HCT116 (cell line): ENCODE measurements at regions not wholly inside any gene's neighbourhood (a gene's known extent, or its start where the extent isn't known, plus 50 kb on each side); places are given as distances from the start of the nearest gene placed in this dataset.

Experiments
- ATAC-seq: fragments of 200-7000 bp; cut with Tn5 transposase; 2 replicates; pipeline ENCODE4 v1.9.1; 2020; ENCODE audit warnings: mild to moderate bottlenecking, moderate library complexity
- BruUV-seq: library from RNA; stranded (reverse); fragments of 400-500 nt; replicated peaks from 2 replicates; lab custom pipeline; 2021; lab: Mats Ljungman, UMichigan
- CTCF ChIA-PET: fragments of 300-600 bp; sonication (Branson Sonifier 250); formaldehyde crosslinking; loops from one replicate; lab custom pipeline; 2021; ENCODE audit warnings: antibody characterized with exemption; lab: Charles Lee
- POLR2A ChIA-PET: fragments of 300-600, 350-600 bp; sonication (Branson Sonifier 250); formaldehyde crosslinking; loops from one replicate; lab custom pipeline; 2021; ENCODE audit warnings: antibody characterized with exemption; lab: Charles Lee
- RAD21 ChIA-PET, 2 experiments: fragments of 300-600 bp; sonication (Branson Sonifier 250); formaldehyde crosslinking; loops; one replicate each; lab custom pipeline; 2023; ENCODE audit warnings: low total read pairs in 2 of 2; ENCODE audit not compliant: uncharacterized antibody in 2 of 2, unreplicated experiment in 2 of 2, low non-redundant PET in 1 of 2; lab: Charles Lee
- DNase-seq: peaks from one replicate; pipeline ENCODE4 v3.0.0-alpha.2; 2010; ENCODE audit warnings: low read depth, low spot score
- H2AFZ ChIP-seq: fragments of 200-600 bp; shearing (Covaris generic), sonication (generic); 2 replicates; pipeline ENCODE4 v1.6.1; 2017; ENCODE audit warnings: low read depth, mixed run types, mixed read lengths, antibody characterized with exemption, low read length; ENCODE audit not compliant: poor library complexity, severe bottlenecking
- H3K27ac ChIP-seq: 2 replicates; pipeline ENCODE4 v1.5.1; 2012; ENCODE audit warnings: low read depth, low read length
- H3K27me3 ChIP-seq: fragments of 200-600 bp; sonication (generic); 2 replicates; pipeline ENCODE4 v1.6.1; 2016; ENCODE audit warnings: mixed run types, low read length, mixed read lengths; ENCODE audit not compliant: insufficient read depth
- H3K36me3 ChIP-seq, 2 experiments: fragments of 200-500 bp in 1 of 2; fragments of 200-600 bp in 1 of 2; sonication (Bioruptor generic) in 1 of 2; sonication (generic) in 1 of 2; 2 replicates each; pipeline versions ENCODE4 v1.5.1 to v1.6.1; 2014 to 2016; ENCODE audit warnings: low read length in 2 of 2, inconsistent platforms in 1 of 2, mixed read lengths in 1 of 2, mixed run types in 1 of 2; ENCODE audit not compliant: insufficient read depth in 2 of 2, control insufficient read depth in 1 of 2
- H3K4me1 ChIP-seq, 2 experiments: fragments of 200-600 bp in 1 of 2; sonication (generic) in 1 of 2; 2 replicates each; pipeline versions ENCODE4 v1.5.1 to v1.6.1; 2012 to 2017; ENCODE audit warnings: low read length in 2 of 2, inconsistent platforms in 1 of 2, mild to moderate bottlenecking in 1 of 2, mixed read lengths in 1 of 2, mixed run types in 1 of 2, moderate library complexity in 1 of 2; ENCODE audit not compliant: insufficient read depth in 2 of 2, control insufficient read depth in 1 of 2
- H3K4me2 ChIP-seq: fragments of 200-600 bp; sonication (generic); 2 replicates; pipeline ENCODE4 v1.6.1; 2017; ENCODE audit warnings: mixed run types, low read length, mixed read lengths
- H3K4me3 ChIP-seq, 2 experiments: fragments of 200-600 bp in 1 of 2; sonication (generic) in 1 of 2; replicated peaks in 1 of 2; 2 replicates each; pipeline ENCODE4 v1.5.1; 2011 to 2016; ENCODE audit warnings: low read length in 2 of 2, control low read depth in 1 of 2, low read depth in 1 of 2, mild to moderate bottlenecking in 1 of 2, mixed read lengths in 1 of 2, mixed run types in 1 of 2
- H3K79me2 ChIP-seq: fragments of 200-600 bp; sonication (generic); 2 replicates; pipeline ENCODE4 v1.6.1; 2017; ENCODE audit warnings: mild to moderate bottlenecking, mixed run types, low read length, moderate library complexity, mixed read lengths; ENCODE audit not compliant: insufficient read depth
- H3K9ac ChIP-seq: fragments of 200-600 bp; sonication (generic); 2 replicates; pipeline ENCODE4 v1.6.1; 2016; ENCODE audit warnings: low read length, mixed read lengths
- H3K9me2 ChIP-seq: fragments of 200-600 bp; sonication (generic), shearing (Covaris generic); 2 replicates; pipeline ENCODE4 v1.6.1; 2017; ENCODE audit warnings: mixed run types, mild to moderate bottlenecking, moderate library complexity; ENCODE audit not compliant: insufficient read depth
- H3K9me3 ChIP-seq, 2 experiments: fragments of 200-500 bp in 1 of 2; fragments of 200-600 bp in 1 of 2; sonication (Bioruptor generic) in 1 of 2; sonication (generic) in 1 of 2; 2 replicates each; pipeline ENCODE4 v1.6.1; 2014 to 2017; ENCODE audit warnings: low read length in 2 of 2, mixed read lengths in 2 of 2, inconsistent platforms in 1 of 2, low read depth in 1 of 2, mild to moderate bottlenecking in 1 of 2, mixed run types in 1 of 2, moderate library complexity in 1 of 2; ENCODE audit not compliant: control insufficient read depth in 1 of 2, insufficient read depth in 1 of 2
- H4K20me1 ChIP-seq: fragments of 200-600 bp; sonication (generic), shearing (Covaris generic); 2 replicates; pipeline ENCODE4 v1.6.1; 2017; ENCODE audit warnings: mixed run types, mild to moderate bottlenecking, moderate library complexity; ENCODE audit not compliant: insufficient read depth
- ATF3 ChIP-seq: IDR thresholded peaks from 2 replicates; pipeline ENCODE4 v1.6.1; 2012
- CBX3 ChIP-seq: IDR thresholded peaks from 2 replicates; pipeline ENCODE4 v1.6.1; 2012; ENCODE audit warnings: low read depth
- CEBPB ChIP-seq: IDR thresholded peaks from 2 replicates; pipeline ENCODE4 v1.6.1; 2012; ENCODE audit warnings: low read depth
- EGR1 ChIP-seq: IDR thresholded peaks from 2 replicates; pipeline ENCODE4 v1.6.1; 2012; ENCODE audit warnings: low read depth
- ELF1 ChIP-seq: IDR thresholded peaks from 2 replicates; pipeline ENCODE4 v1.6.1; 2012; ENCODE audit warnings: low read depth, borderline replicate concordance
- EZH2phosphoT487 ChIP-seq: fragments of 200-600 bp; IDR thresholded peaks from 2 replicates; pipeline ENCODE4 v1.6.1; 2018; ENCODE audit warnings: antibody characterized with exemption, borderline replicate concordance
- FOSL1 ChIP-seq: IDR thresholded peaks from 2 replicates; pipeline ENCODE4 v1.6.1; 2012; ENCODE audit warnings: low read depth
- MAX ChIP-seq: IDR thresholded peaks from 2 replicates; pipeline ENCODE4 v1.6.1; 2012
- POLR2A ChIP-seq: IDR thresholded peaks from 2 replicates; pipeline ENCODE4 v1.7.0; 2011; ENCODE audit warnings: borderline replicate concordance; ENCODE audit not compliant: insufficient read depth, insufficient read length; ENCODE audit errors: extremely low read depth
- POLR2AphosphoS5 ChIP-seq: IDR thresholded peaks from 2 replicates; pipeline ENCODE4 v1.6.1; 2011; ENCODE audit warnings: mild to moderate bottlenecking, low read depth, low read length, moderate library complexity
- RAD21 ChIP-seq: IDR thresholded peaks from 2 replicates; pipeline ENCODE4 v1.6.1; 2012; ENCODE audit warnings: low read depth, mild to moderate bottlenecking
- REST ChIP-seq: IDR thresholded peaks from 2 replicates; pipeline ENCODE4 v1.6.1; 2012; ENCODE audit warnings: low read depth
- SIN3A ChIP-seq: IDR thresholded peaks from 2 replicates; pipeline ENCODE4 v1.6.1; 2012; ENCODE audit warnings: low read depth
- SP1 ChIP-seq: IDR thresholded peaks from 2 replicates; pipeline ENCODE4 v1.6.1; 2012; ENCODE audit warnings: low read depth
- SRF ChIP-seq: IDR thresholded peaks from 2 replicates; pipeline ENCODE4 v1.6.1; 2012; ENCODE audit warnings: low read depth
- YY1 ChIP-seq: IDR thresholded peaks from 2 replicates; pipeline ENCODE4 v1.6.1; 2011; ENCODE audit warnings: low read length, low read depth, moderate library complexity, mild to moderate bottlenecking; ENCODE audit not compliant: insufficient replicate concordance; ENCODE audit errors: extremely low read depth
- ZBTB33 ChIP-seq: IDR thresholded peaks from 2 replicates; pipeline ENCODE4 v1.6.1; 2011; ENCODE audit warnings: mild to moderate bottlenecking, low read length, moderate library complexity; ENCODE audit not compliant: insufficient replicate concordance; ENCODE audit errors: extremely low read depth
- ZNF274 ChIP-seq: fragments of 200-500 bp; sonication (Bioruptor generic); IDR thresholded peaks from 2 replicates; pipeline ENCODE4 v1.6.1; 2014; ENCODE audit warnings: mild to moderate bottlenecking, low read depth, low read length, inconsistent platforms
- intact Hi-C: fragments of 100-400 bp; cut with micrococcal nuclease; formaldehyde crosslinking; loops from 2 replicates; pipeline ENCODE4 v1.10.0; 2022

- RAD21 ChIA-PET, result no interaction called here
- TF ChIP-seq YY1 (no peak), RAD21 (no peak), REST (no peak), CEBPB (no peak), CBX3 (no peak), SRF (no peak), ELF1 (no peak), SIN3A (no peak), ZNF274 (no peak), POLR2AphosphoS5 (no peak), FOSL1 (no peak), EZH2phosphoT487 (no peak), ZBTB33 (no peak), MAX (no peak), ATF3 (no peak), EGR1 (no peak), POLR2A (no peak), SP1 (no peak)
- CTCF ChIA-PET, result no interaction called here
- no peak for ATAC-seq
- Histone ChIP-seq H3K79me2 (no peaks in the 10 kb centered on the region), H3K9me3 (no peaks in the 10 kb centered on the region), H3K27me3 (no peaks in the 10 kb centered on the region), H2AFZ (no peak overlapping the region), H4K20me1 (no peaks in the 10 kb centered on the region), H3K9me2 (no peaks in the 10 kb centered on the region), H3K27ac (no peak overlapping the region), H3K4me2 (no peak overlapping the region), H3K4me1 (no peaks in the 10 kb centered on the region), H3K4me3 (no peak overlapping the region), H3K36me3 (no peaks in the 10 kb centered on the region), H3K9ac (no peak overlapping the region)
- intact Hi-C loops, result no loop called here
- DNase-seq, result no peak
- no TSS peak for BruUV-seq
- POLR2A ChIA-PET, result no interaction called here
These were observed 928.4 kb downstream of the REEP3 start for GRCh38 chr10:64449603-64450002.
